ENCODE measurements at regions not wholly inside any gene's neighbourhood (a gene's known extent, or its start where the extent isn't known, plus 50 kb on each side); places are given as distances from the start of the nearest gene placed in this dataset.

GRCh38 chr4:23594125-23594524, 295.7 kb downstream of the PPARGC1A start:
- no peak for DNase-seq (ENCODE audit: low read depth)
- no peak overlapping the region for H3K4me3 ChIP-seq (ENCODE audit: low read depth, low read length)
- no peak for TF ChIP-seq CTCF (IDR thresholded peaks at IDR 0.05; ENCODE audit: low read depth, low read length, missing control alignments)

GRCh38 chr4:23590431-23590830, 299.4 kb downstream of the PPARGC1A start:
- DNase-seq (ENCODE audit: low read depth), result no peak
- TF ChIP-seq CTCF (IDR thresholded peaks at IDR 0.05; ENCODE audit: low read depth, low read length, missing control alignments), result no peak
- no peak overlapping the region for H3K4me3 ChIP-seq (ENCODE audit: low read depth, low read length)

- no peak for TF ChIP-seq CTCF (IDR thresholded peaks at IDR 0.05; ENCODE audit: low read depth, low read length, missing control alignments)
- H3K4me3 ChIP-seq (ENCODE audit: low read depth, low read length), result no peak overlapping the region
- no peak for DNase-seq (ENCODE audit: low read depth)
These were observed 305.8 kb downstream of the PPARGC1A start for GRCh38 chr4:23584024-23584423.

- no peak for DNase-seq (ENCODE audit: low read depth)
- no peak for TF ChIP-seq CTCF (IDR thresholded peaks at IDR 0.05; ENCODE audit: low read depth, low read length, missing control alignments)
These were observed 307.2 kb downstream of the PPARGC1A start for GRCh38 chr4:23582671-23583070.

GRCh38 chr4:23579166-23579565, 310.7 kb downstream of the PPARGC1A start:
- no peak for TF ChIP-seq CTCF (IDR thresholded peaks at IDR 0.05; ENCODE audit: low read depth, low read length, missing control alignments)
- DNase-seq (ENCODE audit: low read depth), result no peak
- no peak overlapping the region for H3K4me3 ChIP-seq (ENCODE audit: low read depth, low read length)

More at GRCh38 chr4:23582671-23583070, 307.2 kb downstream of the PPARGC1A start:
- no peak overlapping the region for H3K4me3 ChIP-seq (ENCODE audit: low read depth, low read length)

- DNase-seq (ENCODE audit: low read depth), result no peak
- TF ChIP-seq CTCF (IDR thresholded peaks at IDR 0.05; ENCODE audit: low read depth, low read length, missing control alignments), result no peak
- no peak overlapping the region for H3K4me3 ChIP-seq (ENCODE audit: low read depth, low read length)
These were observed 312.4 kb downstream of the PPARGC1A start for GRCh38 chr4:23577398-23577797.

GRCh38 chr4:23572382-23572781, 317.5 kb downstream of the PPARGC1A start:
- no peak overlapping the region for H3K4me3 ChIP-seq (ENCODE audit: low read depth, low read length)

More at GRCh38 chr4:23572382-23572781, 317.5 kb downstream of the PPARGC1A start:
- no peak for TF ChIP-seq CTCF (IDR thresholded peaks at IDR 0.05; ENCODE audit: low read depth, low read length, missing control alignments)
- no peak for DNase-seq (ENCODE audit: low read depth)
